IPS-18a (cell line): ENCODE measurements at regions not wholly inside any gene's neighbourhood (a gene's known extent, or its start where the extent isn't known, plus 50 kb on each side); places are given as distances from the start of the nearest gene placed in this dataset.
"Not testable (repeated sequence)": the region's sequence is repeated elsewhere in the genome, so short reads cannot be mapped to it uniquely, and the experiment has no call there.

Source experiments
- H3K27ac ChIP-seq: one replicate; pipeline ENCODE4 v1.5.1; 2013; ENCODE audit warnings: low read length
- H3K27me3 ChIP-seq: one replicate; pipeline ENCODE4 v1.6.1; 2013; ENCODE audit warnings: mild to moderate bottlenecking, low read length; ENCODE audit not compliant: control insufficient read depth, insufficient read depth
- H3K36me3 ChIP-seq: one replicate; pipeline ENCODE4 v1.6.1; 2013; ENCODE audit warnings: low read depth, low read length; ENCODE audit not compliant: control insufficient read depth
- H3K4me1 ChIP-seq: one replicate; pipeline ENCODE4 v1.6.1; 2013; ENCODE audit warnings: low read depth, low read length; ENCODE audit not compliant: control insufficient read depth
- H3K4me3 ChIP-seq: one replicate; pipeline ENCODE4 v1.5.1; 2013; ENCODE audit warnings: low read length
- H3K9ac ChIP-seq: one replicate; pipeline ENCODE4 v1.6.1; 2013; ENCODE audit warnings: mild to moderate bottlenecking, low read length, moderate library complexity
- H3K9me3 ChIP-seq: one replicate; pipeline ENCODE4 v1.6.1; 2013; ENCODE audit warnings: low read depth, low read length; ENCODE audit not compliant: control insufficient read depth

DNA sequence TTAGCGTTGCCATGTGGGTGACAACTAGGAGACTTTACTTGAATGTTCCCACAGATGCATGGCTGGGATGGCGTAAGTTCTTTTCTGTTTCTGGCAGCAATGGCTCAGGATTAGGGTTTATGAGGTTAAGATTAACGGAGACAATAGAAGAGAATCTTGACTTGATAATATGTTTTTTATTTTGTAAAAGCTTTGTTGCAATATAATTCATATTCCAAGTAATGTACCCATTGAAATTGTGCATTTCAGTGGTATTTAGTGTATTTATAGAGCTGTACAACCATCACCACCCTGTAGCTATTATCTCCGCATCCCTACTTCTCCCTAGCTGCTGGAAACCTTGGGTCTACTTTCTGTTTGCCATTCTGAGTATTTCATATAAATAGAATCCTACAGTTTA lies 349.2 kb downstream of the UTRN start:
- H3K4me1 ChIP-seq = peaks cover 3% of the 10 kb centered on the region
- H3K36me3 ChIP-seq = no peaks in the 10 kb centered on the region
- H3K9me3 ChIP-seq = no peaks in the 10 kb centered on the region
- H3K27me3 ChIP-seq = no peaks in the 10 kb centered on the region
- no peak overlapping the region for H3K27ac ChIP-seq
- no peak overlapping the region for H3K9ac ChIP-seq
- no peak overlapping the region for H3K4me3 ChIP-seq

DNA sequence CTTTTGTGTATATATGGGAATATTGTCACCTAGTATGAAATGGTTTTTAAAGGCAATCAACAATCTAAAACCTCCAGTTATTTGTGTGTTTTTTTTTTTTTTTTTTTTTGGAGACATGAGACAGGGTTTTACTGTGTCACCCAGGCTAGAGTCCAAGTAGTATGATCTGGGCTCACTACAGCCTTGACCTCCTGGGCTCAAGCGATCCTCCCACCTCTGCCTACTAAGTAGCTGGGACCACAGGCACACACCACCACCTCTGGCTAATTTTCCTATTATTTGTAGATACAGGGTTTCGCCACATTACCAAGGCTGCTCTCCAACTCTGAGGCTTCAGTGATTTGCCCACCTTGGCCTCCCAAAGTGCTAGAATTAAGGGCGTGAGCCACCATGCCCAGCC lies 349.9 kb downstream of the UTRN start:
- Histone ChIP-seq H3K36me3 (no peaks in the 10 kb centered on the region), H3K4me1 (peaks cover 7% of the 10 kb centered on the region), H3K27me3 (no peaks in the 10 kb centered on the region), H3K4me3 (no peak overlapping the region), H3K9me3 (no peaks in the 10 kb centered on the region), H3K9ac (no peak overlapping the region), H3K27ac (no peak overlapping the region)

GRCh38 chr6:144636025-144636424 lies 350.9 kb downstream of the UTRN start:
- not testable (repeated sequence) for H3K4me3 ChIP-seq, H3K4me1 ChIP-seq, H3K27me3 ChIP-seq, H3K9ac ChIP-seq, H3K36me3 ChIP-seq, H3K27ac ChIP-seq, H3K9me3 ChIP-seq

- peaks cover 7% of the 10 kb centered on the region for H3K4me1 ChIP-seq
- no peaks in the 10 kb centered on the region for H3K9me3 ChIP-seq
These were observed 352.4 kb downstream of the UTRN start for GRCh38 chr6:144637541-144637940.

GRCh38 chr6:144639654-144640053 lies 354.5 kb downstream of the UTRN start:
- H3K4me1 ChIP-seq = peaks cover 14% of the 10 kb centered on the region
- no peaks in the 10 kb centered on the region for H3K36me3 ChIP-seq
- H3K27ac ChIP-seq = no peak overlapping the region
- H3K9me3 ChIP-seq = no peaks in the 10 kb centered on the region
- H3K9ac ChIP-seq = no peak overlapping the region
- H3K27me3 ChIP-seq = no peaks in the 10 kb centered on the region
- H3K4me3 ChIP-seq = no peak overlapping the region

More at GRCh38 chr6:144637541-144637940, 352.4 kb downstream of the UTRN start:
- H3K4me3 ChIP-seq = no peak overlapping the region
- H3K27ac ChIP-seq = no peak overlapping the region
- no peaks in the 10 kb centered on the region for H3K36me3 ChIP-seq
- H3K9ac ChIP-seq = no peak overlapping the region
- no peaks in the 10 kb centered on the region for H3K27me3 ChIP-seq

GRCh38 chr6:144641286-144641685 lies 356.2 kb downstream of the UTRN start:
- Histone ChIP-seq H3K9me3 (no peaks in the 10 kb centered on the region), H3K4me3 (no peak overlapping the region), H3K27me3 (no peaks in the 10 kb centered on the region), H3K9ac (no peak overlapping the region), H3K36me3 (no peaks in the 10 kb centered on the region), H3K4me1 (peaks cover 31% of the 10 kb centered on the region), H3K27ac (no peak overlapping the region)

DNA sequence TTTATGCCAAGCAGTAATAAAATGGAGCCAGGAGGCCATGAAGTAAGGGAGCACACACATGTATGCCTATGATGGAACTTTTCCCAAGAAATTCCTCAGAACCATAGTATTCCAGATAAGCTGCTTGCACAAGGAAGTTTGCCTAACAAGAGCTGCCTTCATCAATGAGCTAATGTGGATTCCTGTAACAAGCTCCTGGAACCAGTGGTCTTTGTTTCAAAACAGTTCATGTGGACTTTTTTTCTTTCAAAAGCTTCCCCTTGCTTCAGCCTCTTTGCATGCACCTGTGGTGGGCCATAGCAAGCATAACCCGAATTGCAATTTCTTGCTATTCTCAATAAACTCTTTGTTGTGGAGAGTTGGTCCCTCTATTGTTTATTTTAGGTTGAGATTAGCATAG lies 359.6 kb downstream of the UTRN start:
- Histone ChIP-seq H3K36me3 (no peaks in the 10 kb centered on the region), H3K4me1 (peaks cover 55% of the 10 kb centered on the region), H3K27me3 (no peaks in the 10 kb centered on the region), H3K9me3 (no peaks in the 10 kb centered on the region), H3K4me3 (no peak overlapping the region), H3K9ac (no peak overlapping the region), H3K27ac (peak overlapping the region; percentile 6)

- Histone ChIP-seq H3K4me3 (no peak overlapping the region), H3K36me3 (no peaks in the 10 kb centered on the region), H3K9ac (peak overlapping the region; percentile 25), H3K27me3 (no peaks in the 10 kb centered on the region), H3K27ac (peak overlapping the region; percentile 88), H3K4me1 (peaks cover 55% of the 10 kb centered on the region), H3K9me3 (no peaks in the 10 kb centered on the region)
These were observed 361.2 kb downstream of the UTRN start for GRCh38 chr6:144646093-144647056.

DNA sequence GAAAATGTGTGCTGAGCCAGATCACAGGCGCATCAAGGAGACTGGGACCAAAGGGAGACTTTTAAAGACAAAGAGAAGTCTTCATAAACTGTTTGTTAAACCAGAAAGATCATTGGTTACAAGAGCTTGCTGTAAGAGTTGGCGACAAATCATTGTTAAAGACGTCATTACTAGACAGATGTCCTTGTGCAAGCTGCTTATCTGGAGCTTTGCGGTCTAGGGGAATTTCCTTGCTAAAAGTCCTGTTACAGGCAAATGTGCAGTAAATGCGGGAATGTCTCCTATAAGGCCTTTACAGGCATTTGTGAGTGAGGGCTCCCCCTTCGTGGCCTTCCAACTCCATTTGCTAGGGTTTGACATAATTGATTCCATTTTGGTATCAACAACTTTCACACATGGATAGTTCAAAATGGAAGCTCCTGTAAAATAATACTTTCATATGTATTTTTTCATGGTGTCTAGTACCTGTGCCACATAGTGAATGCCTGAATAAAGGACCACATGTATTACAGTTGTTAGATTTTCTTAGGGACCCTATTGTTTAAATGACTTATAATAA lies 362.4 kb downstream of the UTRN start:
- Histone ChIP-seq H3K9me3 (no peaks in the 10 kb centered on the region), H3K27ac (peak overlapping the region; percentile 22), H3K4me3 (no peak overlapping the region), H3K4me1 (peaks cover 55% of the 10 kb centered on the region), H3K27me3 (no peaks in the 10 kb centered on the region), H3K36me3 (no peaks in the 10 kb centered on the region), H3K9ac (no peak overlapping the region)

GRCh38 chr6:144647971-144648651 lies 363.0 kb downstream of the UTRN start:
- no peak overlapping the region for H3K9ac ChIP-seq
- no peaks in the 10 kb centered on the region for H3K9me3 ChIP-seq
- no peak overlapping the region for H3K27ac ChIP-seq
- H3K27me3 ChIP-seq = no peaks in the 10 kb centered on the region
- H3K36me3 ChIP-seq = no peaks in the 10 kb centered on the region
- H3K4me3 ChIP-seq = no peak overlapping the region
- H3K4me1 ChIP-seq = peaks cover 55% of the 10 kb centered on the region

GRCh38 chr6:144649085-144649484 lies 363.9 kb downstream of the UTRN start:
- H3K4me3 ChIP-seq = no peak overlapping the region
- peaks cover 55% of the 10 kb centered on the region for H3K4me1 ChIP-seq
- no peak overlapping the region for H3K9ac ChIP-seq
- no peaks in the 10 kb centered on the region for H3K9me3 ChIP-seq
- no peak overlapping the region for H3K27ac ChIP-seq
- no peaks in the 10 kb centered on the region for H3K36me3 ChIP-seq
- H3K27me3 ChIP-seq = no peaks in the 10 kb centered on the region
